Muscle layer of colon (tissue), 2 donors: ENCODE measurements at regions not wholly inside any gene's neighbourhood (a gene's known extent, or its start where the extent isn't known, plus 50 kb on each side); places are given as distances from the start of the nearest gene placed in this dataset.

ENCODE experiments used
- H3K27ac ChIP-seq: one replicate; pipeline ENCODE4 v1.7.0; 2013; ENCODE audit warnings: low read depth, mild to moderate bottlenecking, low read length, moderate library complexity
- H3K27me3 ChIP-seq, 2 donors: one replicate each; pipeline ENCODE4 v1.7.0; 2013; ENCODE audit warnings: low read length in 2 of 2, mild to moderate bottlenecking in 2 of 2; ENCODE audit not compliant: insufficient read depth in 2 of 2, control insufficient read depth in 1 of 2
- H3K36me3 ChIP-seq: one replicate; pipeline ENCODE4 v1.7.0; 2013; ENCODE audit warnings: mild to moderate bottlenecking, low read length; ENCODE audit not compliant: insufficient read depth
- H3K4me1 ChIP-seq: one replicate; pipeline ENCODE4 v1.7.0; 2013; ENCODE audit warnings: mild to moderate bottlenecking, low read length; ENCODE audit not compliant: insufficient read depth
- H3K4me3 ChIP-seq, 2 donors: one replicate each; pipeline ENCODE4 v1.7.0; 2013; ENCODE audit warnings: low read length in 2 of 2, low read depth in 1 of 2, mild to moderate bottlenecking in 1 of 2, moderate library complexity in 1 of 2
- H3K9ac ChIP-seq: one replicate; pipeline ENCODE4 v1.7.0; 2013; ENCODE audit warnings: low read length
- H3K9me3 ChIP-seq: one replicate; pipeline ENCODE4 v1.7.0; 2013; ENCODE audit warnings: mild to moderate bottlenecking, low read length
- donor health status: abdominal sarcoma.
- donor health status: Adenocarcinoma of cecum.

DNA sequence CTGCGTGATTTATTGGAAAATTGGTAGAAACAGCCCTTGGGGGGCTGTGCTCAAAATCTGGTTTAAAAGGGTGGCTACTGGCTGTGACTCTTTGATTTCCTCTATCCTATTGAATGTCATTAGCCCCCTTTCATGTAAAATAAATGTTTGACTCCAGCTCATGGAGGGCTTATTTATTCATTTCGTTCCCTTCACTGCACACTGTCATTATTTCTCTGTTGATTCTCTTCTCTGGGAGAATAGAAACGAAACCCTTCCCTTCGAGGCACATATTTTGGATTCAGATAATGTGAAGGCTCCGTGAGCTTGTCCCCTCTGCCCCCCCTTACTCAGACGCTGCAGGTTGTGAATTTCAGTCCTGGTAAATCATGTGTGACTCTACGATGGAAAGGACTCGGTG lies 203.9 kb upstream of the GPR26 start:
- Histone ChIP-seq H3K9me3 (no peaks in the 10 kb centered on the region), H3K36me3 (no peaks in the 10 kb centered on the region), H3K9ac (no peak overlapping the region), H3K27ac (no peak overlapping the region), H3K27me3 (no peaks in the 10 kb centered on the region), H3K4me3 (no peak overlapping the region), H3K4me1 (no peaks in the 10 kb centered on the region)

DNA sequence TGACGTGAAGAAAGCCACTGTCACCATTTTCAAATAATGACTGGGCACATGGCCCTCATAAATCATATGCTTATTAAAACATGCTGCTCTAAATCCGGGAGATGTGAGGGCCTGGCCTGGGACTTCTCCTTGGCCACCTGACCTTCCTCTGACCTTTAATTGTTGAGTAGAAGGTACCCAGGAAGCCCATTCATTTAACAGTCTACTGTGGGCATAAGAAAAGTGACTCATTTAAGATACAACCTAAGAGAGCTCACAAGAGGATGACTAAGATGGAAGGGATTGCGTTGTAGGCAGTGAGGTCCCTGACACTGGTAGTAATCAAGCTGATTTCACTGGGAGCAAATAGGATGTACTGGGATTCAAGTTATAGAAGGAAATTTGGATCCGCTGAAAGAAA lies 203.4 kb upstream of the GPR26 start:
- no peaks in the 10 kb centered on the region for H3K27me3 ChIP-seq
- no peaks in the 10 kb centered on the region for H3K36me3 ChIP-seq
- H3K4me3 ChIP-seq, result no peak overlapping the region
- H3K9ac ChIP-seq, result no peak overlapping the region
- H3K27ac ChIP-seq, result no peak overlapping the region
- H3K4me1 ChIP-seq, result no peaks in the 10 kb centered on the region
- H3K9me3 ChIP-seq, result no peaks in the 10 kb centered on the region

DNA sequence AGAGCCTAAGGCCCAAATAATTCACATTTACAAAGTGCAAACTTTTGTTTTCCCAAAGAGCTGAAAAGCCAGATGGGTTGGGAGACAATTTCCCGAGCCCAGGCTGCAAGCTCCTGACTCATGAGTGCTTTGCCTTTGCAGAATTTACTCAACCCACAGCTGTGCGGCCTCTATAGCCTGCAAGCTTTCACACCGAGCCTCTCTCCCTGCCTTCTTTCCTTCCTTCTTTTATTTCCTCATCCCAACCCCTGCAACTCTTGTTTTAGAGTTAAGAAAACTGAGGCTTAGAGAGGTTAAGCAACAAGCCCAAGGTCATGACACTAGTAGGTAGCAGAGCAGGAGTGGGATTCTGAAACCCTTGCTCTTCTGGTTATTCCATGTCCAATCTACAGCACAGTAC lies 203.0 kb upstream of the GPR26 start:
- no peaks in the 10 kb centered on the region for H3K9me3 ChIP-seq
- no peaks in the 10 kb centered on the region for H3K27me3 ChIP-seq
- no peaks in the 10 kb centered on the region for H3K4me1 ChIP-seq
- no peak overlapping the region for H3K27ac ChIP-seq
- H3K9ac ChIP-seq, result no peak overlapping the region
- no peak overlapping the region for H3K4me3 ChIP-seq
- no peaks in the 10 kb centered on the region for H3K36me3 ChIP-seq

DNA sequence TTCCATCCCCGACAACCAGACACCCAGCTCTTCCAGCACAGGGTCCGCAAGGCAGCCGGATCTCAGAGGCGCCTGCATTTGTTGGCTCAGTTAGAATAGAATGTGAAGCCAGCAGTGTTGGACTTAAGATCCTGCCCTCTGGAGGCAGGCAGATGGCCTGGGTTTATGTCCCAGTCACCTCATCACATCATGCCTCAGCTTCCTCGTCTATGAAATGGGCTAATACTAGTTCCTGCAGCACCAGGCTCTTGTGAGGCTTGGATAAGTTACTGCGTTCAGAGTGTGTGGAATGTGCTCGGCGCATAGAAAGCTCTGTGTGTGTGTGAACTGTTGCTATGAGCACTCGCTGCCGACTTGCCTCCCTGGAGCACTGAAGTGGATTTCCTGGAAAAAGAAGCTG lies 202.5 kb upstream of the GPR26 start:
- no peak overlapping the region for H3K9ac ChIP-seq

DNA sequence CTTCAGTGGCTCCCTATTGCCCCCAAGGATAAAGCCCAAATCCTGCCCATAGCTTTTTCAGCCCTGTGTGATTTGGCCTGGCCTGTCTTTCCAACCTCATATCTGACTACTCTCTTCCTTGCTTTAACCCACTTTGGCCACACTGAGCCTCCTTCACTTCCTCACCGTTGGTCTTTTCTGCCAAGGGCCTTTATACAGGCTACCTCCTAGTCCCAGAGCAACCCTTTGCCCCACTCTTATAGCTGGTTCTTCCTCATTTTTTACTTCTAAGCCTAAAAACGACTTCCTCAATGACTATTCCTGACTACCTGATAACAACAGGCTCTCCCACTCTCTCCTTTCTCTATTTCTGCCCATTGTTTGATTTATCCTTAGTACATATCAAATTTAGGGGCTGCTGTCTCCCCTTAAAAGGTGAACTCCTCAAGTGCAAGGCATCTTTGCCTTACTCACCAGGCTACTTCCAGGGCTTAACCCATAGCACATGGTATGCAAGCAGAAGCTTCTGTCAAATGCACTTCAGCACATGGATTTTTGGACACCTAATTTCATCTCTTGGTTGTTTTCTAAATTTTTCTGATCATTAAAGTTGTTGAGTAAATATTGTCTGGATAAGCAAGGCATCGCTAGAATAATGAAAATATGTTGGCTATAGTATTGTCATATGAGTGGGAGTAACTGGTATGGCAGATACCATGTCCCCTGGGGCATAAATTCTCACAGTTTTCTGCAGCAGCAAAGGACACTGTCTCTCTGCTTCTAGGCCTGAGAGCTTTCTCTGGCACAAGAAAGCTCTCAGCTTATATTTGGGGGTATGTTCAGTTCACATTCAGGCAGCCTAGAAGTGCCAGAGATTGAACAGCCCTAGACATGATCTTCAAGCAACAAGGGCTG lies 201.5 kb upstream of the GPR26 start:
- no peaks in the 10 kb centered on the region for H3K4me1 ChIP-seq
- no peak overlapping the region for H3K4me3 ChIP-seq
- H3K9me3 ChIP-seq, result no peaks in the 10 kb centered on the region
- H3K36me3 ChIP-seq, result no peaks in the 10 kb centered on the region
- no peaks in the 10 kb centered on the region for H3K27me3 ChIP-seq
- H3K9ac ChIP-seq, result no peak overlapping the region
- no peak overlapping the region for H3K27ac ChIP-seq

More for the DNA sequence above, 202.5 kb upstream of the GPR26 start:
- H3K9me3 ChIP-seq, result no peaks in the 10 kb centered on the region
- no peaks in the 10 kb centered on the region for H3K27me3 ChIP-seq
- no peak overlapping the region for H3K4me3 ChIP-seq
- H3K27ac ChIP-seq, result no peak overlapping the region
- H3K36me3 ChIP-seq, result no peaks in the 10 kb centered on the region
- H3K4me1 ChIP-seq, result no peaks in the 10 kb centered on the region

DNA sequence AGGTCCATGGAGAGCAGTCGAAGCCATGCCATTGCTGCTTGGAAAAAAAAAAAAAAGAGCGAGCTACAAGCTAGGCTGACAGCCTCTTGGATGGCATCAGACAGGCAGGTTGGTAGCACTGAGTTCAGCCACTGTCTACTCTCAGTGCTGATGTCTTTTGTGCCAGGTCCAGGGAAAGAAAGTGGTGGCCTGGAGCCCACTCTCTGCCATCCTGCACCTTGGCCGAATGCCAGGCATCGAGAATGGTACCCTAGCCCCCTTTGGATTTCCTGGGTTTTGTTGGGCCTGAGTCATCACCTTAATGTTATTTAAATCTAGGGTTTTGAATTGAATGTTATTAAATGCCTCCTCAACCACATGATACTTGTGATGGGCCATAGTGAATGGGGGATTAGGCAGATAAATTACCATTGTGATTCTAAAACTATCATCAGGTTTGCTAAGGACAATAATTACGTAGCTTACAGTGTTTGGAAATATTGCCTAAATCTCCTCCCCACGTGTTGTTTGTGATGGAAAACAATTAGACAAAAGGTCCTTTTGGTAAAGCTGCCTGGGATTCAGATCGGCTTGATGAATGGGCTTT lies 195.7 kb upstream of the GPR26 start:
- no peaks in the 10 kb centered on the region for H3K4me1 ChIP-seq
- no peak overlapping the region for H3K9ac ChIP-seq
- H3K27me3 ChIP-seq, result no peaks in the 10 kb centered on the region
- H3K27ac ChIP-seq, result no peak overlapping the region
- H3K36me3 ChIP-seq, result no peaks in the 10 kb centered on the region
- no peaks in the 10 kb centered on the region for H3K9me3 ChIP-seq
- H3K4me3 ChIP-seq, result no peak overlapping the region

DNA sequence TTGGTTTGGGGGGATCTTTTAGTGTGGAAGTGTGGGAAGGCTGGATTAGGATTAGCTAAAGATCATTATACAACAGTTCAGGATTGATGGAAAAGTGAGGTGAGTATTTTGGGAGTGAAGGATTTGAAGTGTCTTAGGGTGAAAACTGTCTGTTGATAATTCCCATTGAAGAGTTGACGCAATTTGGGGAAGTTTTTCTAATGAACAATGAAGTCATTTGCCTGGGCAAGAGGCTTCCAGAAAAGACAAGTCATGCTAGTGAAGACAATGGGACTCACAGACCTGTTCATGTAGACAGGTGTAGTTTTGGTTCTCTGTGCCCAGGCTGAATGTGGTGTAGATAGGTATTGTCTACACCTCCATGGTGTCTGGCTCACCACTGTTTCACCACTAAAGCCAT lies 194.3 kb upstream of the GPR26 start:
- Histone ChIP-seq H3K4me3 (no peak overlapping the region), H3K36me3 (no peaks in the 10 kb centered on the region), H3K9me3 (no peaks in the 10 kb centered on the region), H3K9ac (no peak overlapping the region), H3K27me3 (no peaks in the 10 kb centered on the region), H3K27ac (no peak overlapping the region), H3K4me1 (no peaks in the 10 kb centered on the region)

DNA sequence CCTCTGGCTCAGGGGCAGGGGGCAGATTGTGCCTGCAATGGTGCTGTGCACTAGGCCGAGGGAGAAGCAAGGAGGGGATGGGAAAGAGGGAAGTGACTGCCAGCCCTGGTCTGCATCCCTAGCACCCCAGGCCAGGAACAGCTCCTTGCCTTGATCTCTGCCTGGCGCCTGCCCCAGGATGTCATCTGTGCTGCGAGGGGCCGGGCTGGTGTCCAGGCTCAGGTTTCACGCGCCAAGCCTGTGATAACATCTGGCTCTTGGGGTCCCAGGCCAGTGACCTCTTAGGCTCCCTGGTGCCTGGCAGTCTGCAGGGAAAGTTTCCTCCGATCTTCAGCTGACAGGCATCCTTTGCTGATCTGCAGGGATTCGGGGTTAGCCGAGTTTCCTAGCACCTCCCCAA lies 193.5 kb upstream of the GPR26 start:
- H3K9me3 ChIP-seq, result no peaks in the 10 kb centered on the region
- H3K4me3 ChIP-seq, result no peak overlapping the region
- H3K27ac ChIP-seq, result no peak overlapping the region
- no peaks in the 10 kb centered on the region for H3K27me3 ChIP-seq
- no peak overlapping the region for H3K9ac ChIP-seq
- no peaks in the 10 kb centered on the region for H3K4me1 ChIP-seq
- H3K36me3 ChIP-seq, result no peaks in the 10 kb centered on the region

DNA sequence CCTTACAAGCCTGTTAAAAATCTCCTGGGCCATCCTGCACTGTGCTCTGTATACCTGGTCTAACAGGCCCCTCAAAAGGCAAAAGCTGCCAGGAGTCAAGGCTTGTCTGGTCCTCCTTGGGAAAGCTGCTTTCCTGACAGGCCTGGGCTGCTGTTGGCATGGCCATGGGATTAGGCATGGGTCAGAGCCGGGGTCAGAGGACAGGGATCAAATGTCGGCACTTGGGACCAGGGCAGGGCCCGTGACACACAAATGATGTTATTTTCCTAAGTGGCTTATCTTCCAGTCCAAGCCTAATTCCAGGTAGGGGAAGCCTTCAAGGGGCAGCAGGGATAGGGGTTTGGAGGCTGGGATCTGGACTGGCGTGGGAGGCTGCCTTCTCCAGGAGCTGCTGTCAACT lies 191.5 kb upstream of the GPR26 start:
- no peak overlapping the region for H3K4me3 ChIP-seq
- no peaks in the 10 kb centered on the region for H3K36me3 ChIP-seq
- peaks cover 0 to 6% of the 10 kb centered on the region in 2 donors for H3K27me3 ChIP-seq
- no peak overlapping the region for H3K27ac ChIP-seq
- H3K9me3 ChIP-seq, result no peaks in the 10 kb centered on the region
- no peaks in the 10 kb centered on the region for H3K4me1 ChIP-seq
- H3K9ac ChIP-seq, result no peak overlapping the region

DNA sequence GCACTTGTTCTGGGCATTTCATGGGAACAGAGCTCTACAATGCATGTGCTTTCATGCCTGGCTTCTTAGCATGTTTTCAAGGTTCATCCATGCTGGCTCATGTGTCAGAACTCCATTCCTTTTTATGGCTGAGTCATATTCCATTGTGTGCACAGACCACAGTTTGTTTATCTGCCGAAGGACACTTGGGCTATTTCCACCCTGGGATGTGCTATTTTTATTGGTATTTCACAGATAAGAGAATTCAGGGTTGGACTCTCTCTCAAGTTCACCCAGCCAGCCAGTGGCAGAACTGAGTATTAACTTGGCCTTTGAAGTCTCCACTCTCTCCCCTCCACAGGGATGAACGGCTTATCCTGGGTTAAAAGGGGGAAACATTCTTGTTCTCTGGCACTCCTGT lies 190.7 kb upstream of the GPR26 start:
- Histone ChIP-seq H3K9me3 (no peaks in the 10 kb centered on the region), H3K4me3 (no peak overlapping the region), H3K27ac (no peak overlapping the region), H3K4me1 (no peaks in the 10 kb centered on the region), H3K9ac (no peak overlapping the region), H3K27me3 (peaks cover 0 to 6% of the 10 kb centered on the region in 2 donors), H3K36me3 (no peaks in the 10 kb centered on the region)

DNA sequence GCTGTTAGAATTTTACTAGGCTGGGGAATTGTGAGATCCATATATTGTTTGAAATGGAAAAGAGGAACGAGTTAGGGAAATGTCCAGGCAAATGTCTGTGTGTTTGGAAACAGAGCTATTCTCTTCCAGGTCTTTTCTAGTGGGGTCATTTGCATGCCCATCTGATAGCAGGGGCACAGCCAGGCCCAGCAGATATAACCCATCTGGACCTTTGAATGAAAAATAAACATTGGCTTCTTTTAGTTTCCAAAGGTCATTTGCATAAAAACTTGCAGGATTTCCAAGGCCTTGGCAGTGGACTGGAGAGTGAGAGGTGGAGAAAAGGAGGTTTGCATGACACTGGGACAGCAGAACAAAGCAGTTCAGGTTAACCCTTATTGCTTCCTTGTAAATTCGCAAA lies 188.0 kb upstream of the GPR26 start:
- Histone ChIP-seq H3K9me3 (no peaks in the 10 kb centered on the region), H3K27ac (no peak overlapping the region), H3K4me3 (no peak overlapping the region), H3K9ac (no peak overlapping the region), H3K27me3 (peaks cover 0 to 6% of the 10 kb centered on the region in 2 donors), H3K36me3 (no peaks in the 10 kb centered on the region), H3K4me1 (no peaks in the 10 kb centered on the region)

DNA sequence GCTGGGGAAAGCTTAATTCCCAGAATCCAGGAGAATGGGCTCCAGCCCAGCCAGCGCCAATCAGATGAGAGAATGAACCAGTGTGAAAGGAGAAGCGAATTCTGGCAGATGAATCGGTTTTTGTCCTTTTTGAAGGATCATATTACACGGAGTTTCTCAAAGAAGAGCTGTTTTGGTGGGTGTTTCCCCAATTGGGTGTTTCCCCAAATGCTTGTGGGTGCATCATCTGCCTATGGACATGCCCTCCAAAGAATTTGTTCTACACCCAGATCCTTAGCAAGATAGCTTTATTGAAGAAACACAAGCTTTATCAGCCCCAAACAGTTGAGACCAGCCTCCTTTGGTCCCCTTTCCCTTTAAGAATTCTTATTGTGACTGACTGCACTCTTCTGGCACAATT lies 186.5 kb upstream of the GPR26 start:
- Histone ChIP-seq H3K27ac (no peak overlapping the region), H3K9ac (no peak overlapping the region), H3K36me3 (no peaks in the 10 kb centered on the region), H3K4me1 (no peaks in the 10 kb centered on the region), H3K27me3 (peaks cover 0 to 6% of the 10 kb centered on the region in 2 donors), H3K4me3 (no peak overlapping the region), H3K9me3 (no peaks in the 10 kb centered on the region)
